CD4-positive, alpha-beta T cell (primary cell): ENCODE measurements at regions not wholly inside any gene's neighbourhood (a gene's known extent, or its start where the extent isn't known, plus 50 kb on each side); places are given as distances from the start of the nearest gene placed in this dataset.

Experiments used
- ATAC-seq: fragments of 200-7000 bp; cut with Tn5 transposase; one replicate; pipeline ENCODE4 v1.10.0; 2022; ENCODE audit warnings: mild to moderate bottlenecking; ENCODE audit not compliant: poor library complexity
- CTCF ChIA-PET: fragments of 350-600 bp; sonication (Branson Sonifier 250); formaldehyde crosslinking; loops from one replicate; lab custom pipeline; 2021; ENCODE audit warnings: antibody characterized with exemption, inconsistent platforms; lab: Charles Lee
- POLR2A ChIA-PET: fragments of 350-600 bp; sonication (Branson Sonifier 250); formaldehyde crosslinking; loops from one replicate; lab custom pipeline; 2021; ENCODE audit warnings: antibody characterized with exemption, inconsistent platforms; lab: Charles Lee
- DNase-seq, 14 experiments: peaks; one replicate each; pipeline ENCODE4 v3.0.0-alpha.2; 2013 to 2020; ENCODE audit warnings: mixed read lengths in 2 of 14
- H3K27ac ChIP-seq, 2 donors: one replicate each; pipeline versions ENCODE4 v1.5.1 to v1.7.0; 2013; ENCODE audit warnings: low read length in 2 of 2, low read depth in 1 of 2, mild to moderate bottlenecking in 1 of 2
- H3K27me3 ChIP-seq, 2 experiments: 1 replicate in 1 of 2; 2 replicates in 1 of 2; pipeline versions ENCODE4 v1.6.1 to v1.7.0; 2013; ENCODE audit warnings: low read length in 2 of 2, control low read depth in 1 of 2, mild to moderate bottlenecking in 1 of 2, moderate library complexity in 1 of 2; ENCODE audit not compliant: insufficient read depth in 2 of 2, control insufficient read depth in 1 of 2
- H3K36me3 ChIP-seq: one replicate; pipeline ENCODE4 v1.6.1; 2013; ENCODE audit warnings: low read length, control low read depth; ENCODE audit not compliant: insufficient read depth
- H3K4me1 ChIP-seq: one replicate; pipeline ENCODE4 v1.6.1; 2013; ENCODE audit warnings: low read length, control low read depth; ENCODE audit not compliant: insufficient read depth
- H3K4me3 ChIP-seq: one replicate; pipeline ENCODE4 v1.5.1; 2013; ENCODE audit warnings: mild to moderate bottlenecking, low read length, moderate library complexity
- H3K9me3 ChIP-seq, 2 experiments: 1 replicate in 1 of 2; 2 replicates in 1 of 2; pipeline versions ENCODE4 v1.6.1 to v1.7.0; 2013; ENCODE audit warnings: low read length in 2 of 2, mild to moderate bottlenecking in 2 of 2, control low read depth in 1 of 2, moderate library complexity in 1 of 2; ENCODE audit not compliant: control insufficient read depth in 1 of 2, insufficient read depth in 1 of 2
- H3K27ac Mint-ChIP-seq: one replicate; pipeline ENCODE4 v1.8.0; 2020; ENCODE audit warnings: mixed read lengths
- H3K27me3 Mint-ChIP-seq: one replicate; pipeline ENCODE4 v1.8.0; 2021; ENCODE audit warnings: mixed read lengths
- H3K36me3 Mint-ChIP-seq: one replicate; pipeline ENCODE4 v1.8.0; 2021; ENCODE audit warnings: low read depth, mixed read lengths
- H3K4me1 Mint-ChIP-seq: one replicate; pipeline ENCODE4 v1.8.0; 2021; ENCODE audit warnings: low read depth, mixed read lengths
- H3K4me3 Mint-ChIP-seq: one replicate; pipeline ENCODE4 v1.8.0; 2020; ENCODE audit warnings: mild to moderate bottlenecking, mixed read lengths
- H3K9me3 Mint-ChIP-seq: one replicate; pipeline ENCODE4 v1.8.0; 2020; ENCODE audit warnings: mixed read lengths
- CTCF ChIP-seq: fragments of 200-600 bp; IDR thresholded peaks from one replicate; pipeline ENCODE4 v1.8.0; 2022; ENCODE audit warnings: antibody characterized with exemption, mild to moderate bottlenecking
- intact Hi-C, 2 experiments: fragments of 100-400 bp; cut with DNase I in 1 of 2; cut with micrococcal nuclease in 1 of 2; formaldehyde crosslinking; loops; one replicate each; pipeline versions ENCODE4 v1.15.1 to v1.9.0; 2023 to 2025; cut with DNase I, micrococcal nuclease

- Mint-ChIP-seq H3K4me1 (no peaks in the 10 kb centered on the region), H3K9me3 (no peaks in the 10 kb centered on the region), H3K27ac (no peak overlapping the region)
Observed at GRCh38 chr1:2925918-2926317, 95.3 kb upstream of the ACTRT2 start.

GRCh38 chr1:2926447-2927055 is 94.7 kb upstream of the ACTRT2 start:
- H3K9me3 ChIP-seq, result peaks cover 0 to 4% of the 10 kb centered on the region in 2 experiments
- Mint-ChIP-seq H3K27ac (no peak overlapping the region), H3K27me3 (no peaks in the 10 kb centered on the region), H3K9me3 (no peaks in the 10 kb centered on the region), H3K4me3 (no peak overlapping the region), H3K4me1 (no peaks in the 10 kb centered on the region), H3K36me3 (no peaks in the 10 kb centered on the region)
- ATAC-seq (no peak), DNase-seq (no peak)
- no peak overlapping the region for H3K27ac ChIP-seq
- ChIA-PET CTCF (no interaction called here), POLR2A (no interaction called here)
- H3K4me1 ChIP-seq, result peaks cover 9% of the 10 kb centered on the region
- no peaks in the 10 kb centered on the region for H3K36me3 ChIP-seq
- no peak overlapping the region for H3K4me3 ChIP-seq
- no peak for TF ChIP-seq CTCF
- H3K27me3 ChIP-seq, result peaks cover 0 to 2% of the 10 kb centered on the region in 2 experiments
- intact Hi-C loops, result no loop called here

More at GRCh38 chr1:2925918-2926317, 95.3 kb upstream of the ACTRT2 start:
- DNase-seq (no peak), ATAC-seq (no peak)
- H3K27me3 Mint-ChIP-seq, result no peaks in the 10 kb centered on the region
- intact Hi-C loops, result no loop called here
- no peak overlapping the region for H3K27ac ChIP-seq
- no peaks in the 10 kb centered on the region for H3K36me3 ChIP-seq
- ChIA-PET POLR2A (no interaction called here), CTCF (no interaction called here)
- TF ChIP-seq CTCF, result no peak
- H3K4me1 ChIP-seq, result peaks cover 9% of the 10 kb centered on the region
- H3K4me3 Mint-ChIP-seq, result no peak overlapping the region
- H3K27me3 ChIP-seq, result peaks cover 0 to 2% of the 10 kb centered on the region in 2 experiments
- H3K9me3 ChIP-seq, result peaks cover 0 to 4% of the 10 kb centered on the region in 2 experiments
- H3K36me3 Mint-ChIP-seq, result no peaks in the 10 kb centered on the region
- no peak overlapping the region for H3K4me3 ChIP-seq

GRCh38 chr1:2927393-2928360 is 93.6 kb upstream of the ACTRT2 start:
- H3K27me3 ChIP-seq, result peaks cover 0 to 2% of the 10 kb centered on the region in 2 experiments
- H3K27me3 Mint-ChIP-seq, result no peaks in the 10 kb centered on the region
- no peak for TF ChIP-seq CTCF
- no peak overlapping the region for H3K4me3 ChIP-seq
- H3K4me1 ChIP-seq, result no peaks in the 10 kb centered on the region
- peaks cover 0 to 5% of the 10 kb centered on the region in 2 experiments for H3K9me3 ChIP-seq
- no peak overlapping the region for H3K27ac Mint-ChIP-seq
- no peak for ATAC-seq
- ChIA-PET POLR2A (no interaction called here), CTCF (no interaction called here)
- no peaks in the 10 kb centered on the region for H3K36me3 ChIP-seq
- no peaks in the 10 kb centered on the region for H3K9me3 Mint-ChIP-seq
- H3K4me1 Mint-ChIP-seq, result no peaks in the 10 kb centered on the region
- intact Hi-C loops, result no loop called here
- no peaks in the 10 kb centered on the region for H3K36me3 Mint-ChIP-seq
- no peak for DNase-seq
- no peak overlapping the region for H3K27ac ChIP-seq
- H3K4me3 Mint-ChIP-seq, result no peak overlapping the region
